H9 (cell line): ENCODE measurements at regions not wholly inside any gene's neighbourhood (a gene's known extent, or its start where the extent isn't known, plus 50 kb on each side); places are given as distances from the start of the nearest gene placed in this dataset.

Experiments used
- DNase-seq: peaks from one replicate; pipeline ENCODE4 v3.0.0-alpha.2; 2017
- H2AFZ ChIP-seq: one replicate; pipeline ENCODE4 v1.6.1; 2013; ENCODE audit warnings: mild to moderate bottlenecking, low read length, control low read depth, moderate library complexity
- H2AK5ac ChIP-seq: 2 replicates; pipeline ENCODE4 v1.6.1; 2013; ENCODE audit warnings: low read length, control low read depth, mixed read lengths; ENCODE audit not compliant: insufficient read length
- H2BK120ac ChIP-seq: one replicate; pipeline ENCODE4 v1.6.1; 2013; ENCODE audit warnings: low read depth, mild to moderate bottlenecking, low read length, control low read depth, inconsistent platforms; ENCODE audit not compliant: poor library complexity, severe bottlenecking
- H2BK12ac ChIP-seq: 2 replicates; pipeline ENCODE4 v1.6.1; 2013; ENCODE audit warnings: low read length, control low read depth, mixed read lengths, low read depth; ENCODE audit not compliant: insufficient read length
- H2BK15ac ChIP-seq: 2 replicates; pipeline ENCODE4 v1.6.1; 2013; ENCODE audit warnings: low read depth, low read length, control low read depth
- H2BK20ac ChIP-seq: one replicate; pipeline ENCODE4 v1.6.1; 2013; ENCODE audit warnings: low read depth, mild to moderate bottlenecking, low read length, control low read depth, inconsistent platforms; ENCODE audit not compliant: poor library complexity, severe bottlenecking
- H2BK5ac ChIP-seq: 2 replicates; pipeline ENCODE4 v1.6.1; 2013; ENCODE audit warnings: low read length, control low read depth, mixed read lengths; ENCODE audit not compliant: insufficient read length
- H3K14ac ChIP-seq: 2 replicates; pipeline ENCODE4 v1.6.1; 2013; ENCODE audit warnings: low read length, control low read depth; ENCODE audit not compliant: insufficient read depth
- H3K18ac ChIP-seq: 2 replicates; pipeline ENCODE4 v1.6.1; 2013; ENCODE audit warnings: low read depth, mild to moderate bottlenecking, mixed read lengths, low read length, control low read depth; ENCODE audit not compliant: insufficient read length
- H3K23ac ChIP-seq: 2 replicates; pipeline ENCODE4 v1.6.1; 2013; ENCODE audit warnings: low read length, control low read depth, mixed read lengths, low read depth; ENCODE audit not compliant: insufficient read length
- H3K23me2 ChIP-seq: 2 replicates; pipeline ENCODE4 v1.6.1; 2013; ENCODE audit warnings: low read depth, mild to moderate bottlenecking, mixed read lengths, low read length, control low read depth; ENCODE audit not compliant: insufficient read length, poor library complexity, severe bottlenecking
- H3K27ac ChIP-seq: 2 replicates; pipeline ENCODE4 v1.5.1; 2013; ENCODE audit warnings: low read length, control low read depth, mixed read lengths, low read depth; ENCODE audit not compliant: insufficient read length
- H3K27me3 ChIP-seq: 2 replicates; pipeline ENCODE4 v1.6.1; 2013; ENCODE audit warnings: low read length, control low read depth, inconsistent platforms; ENCODE audit not compliant: insufficient read depth
- H3K4ac ChIP-seq: 2 replicates; pipeline ENCODE4 v1.6.1; 2013; ENCODE audit warnings: low read depth, mild to moderate bottlenecking, control low read depth, inconsistent platforms, low read length, moderate library complexity
- H3K4me1 ChIP-seq: 2 replicates; pipeline ENCODE4 v1.6.1; 2013; ENCODE audit warnings: low read length, control low read depth, inconsistent platforms; ENCODE audit not compliant: insufficient read depth
- H3K4me2 ChIP-seq: 2 replicates; pipeline ENCODE4 v1.6.1; 2013; ENCODE audit warnings: low read length, control low read depth, mixed read lengths; ENCODE audit not compliant: insufficient read length, insufficient read depth
- H3K56ac ChIP-seq: 2 replicates; pipeline ENCODE4 v1.6.1; 2013; ENCODE audit warnings: low read depth, mild to moderate bottlenecking, mixed read lengths, low read length, control low read depth; ENCODE audit not compliant: insufficient read length
- H3K79me1 ChIP-seq: 2 replicates; pipeline ENCODE4 v1.6.1; 2013; ENCODE audit warnings: low read depth, mild to moderate bottlenecking, moderate library complexity, low read length, control low read depth, inconsistent platforms; ENCODE audit not compliant: insufficient read depth, poor library complexity, severe bottlenecking
- H3K79me2 ChIP-seq: 2 replicates; pipeline ENCODE4 v1.6.1; 2013; ENCODE audit warnings: low read length, control low read depth, inconsistent platforms; ENCODE audit not compliant: insufficient read depth
- H3K9ac ChIP-seq: 2 replicates; pipeline ENCODE4 v1.6.1; 2013; ENCODE audit warnings: low read length, control low read depth, mixed read lengths; ENCODE audit not compliant: insufficient read length; ENCODE audit errors: extremely low read depth
- H3K9me3 ChIP-seq: one replicate; pipeline ENCODE4 v1.6.1; 2013; ENCODE audit warnings: low read depth, low read length, inconsistent platforms; ENCODE audit not compliant: control insufficient read depth
- H3T11ph ChIP-seq: one replicate; pipeline ENCODE4 v1.6.1; 2013; ENCODE audit warnings: mild to moderate bottlenecking, low read length, control low read depth, inconsistent platforms
- H4K20me1 ChIP-seq: one replicate; pipeline ENCODE4 v1.6.1; 2013; ENCODE audit not compliant: control insufficient read depth, insufficient read length, insufficient read depth
- H4K5ac ChIP-seq: 2 replicates; pipeline ENCODE4 v1.6.1; 2013; ENCODE audit warnings: low read depth, mild to moderate bottlenecking, mixed read lengths, low read length, control low read depth; ENCODE audit not compliant: insufficient read length
- H4K8ac ChIP-seq: replicated peaks from 2 replicates; pipeline ENCODE4 v1.6.1; 2013; ENCODE audit warnings: low read length, control low read depth, mixed read lengths, low read depth; ENCODE audit not compliant: insufficient read length
- H4K91ac ChIP-seq: 2 replicates; pipeline ENCODE4 v1.6.1; 2013; ENCODE audit warnings: low read depth, mild to moderate bottlenecking, moderate library complexity, mixed read lengths, low read length, control low read depth; ENCODE audit not compliant: insufficient read length
- H3K27ac Mint-ChIP-seq, 3 experiments: 2 replicates in 2 of 3; 3 replicates in 1 of 3; pipeline ENCODE4 v1.8.0; 2020 to 2021; ENCODE audit warnings: mixed read lengths in 3 of 3, mild to moderate bottlenecking in 1 of 3, moderate library complexity in 1 of 3
- H3K27me3 Mint-ChIP-seq: 2 replicates; pipeline ENCODE4 v1.8.0; 2021; ENCODE audit warnings: low read depth, mild to moderate bottlenecking, moderate library complexity, mixed read lengths
- H3K36me3 Mint-ChIP-seq, 3 experiments: 2 replicates in 2 of 3; 3 replicates in 1 of 3; pipeline ENCODE4 v1.8.0; 2020 to 2021; ENCODE audit warnings: low read depth in 3 of 3, mixed read lengths in 3 of 3; ENCODE audit not compliant: insufficient read depth in 1 of 3
- H3K4me1 Mint-ChIP-seq, 2 experiments: 2 replicates each; pipeline ENCODE4 v1.8.0; 2020; ENCODE audit warnings: mixed read lengths in 2 of 2
- H3K4me3 Mint-ChIP-seq, 2 experiments: 2 replicates in 1 of 2; 3 replicates in 1 of 2; pipeline ENCODE4 v1.8.0; 2020 to 2021; ENCODE audit warnings: mild to moderate bottlenecking in 2 of 2, mixed read lengths in 2 of 2, moderate library complexity in 1 of 2
- H3K9me3 Mint-ChIP-seq, 2 experiments: 2 replicates in 1 of 2; 3 replicates in 1 of 2; pipeline ENCODE4 v1.8.0; 2020; ENCODE audit warnings: mild to moderate bottlenecking in 2 of 2, mixed read lengths in 2 of 2, moderate library complexity in 1 of 2
- CTCF ChIP-seq: fragments of 200-600 bp; sonication (generic); conservative IDR thresholded peaks from 3 replicates; pipeline ENCODE4 v1.8.0; 2021; ENCODE audit warnings: antibody characterized with exemption, mild to moderate bottlenecking
- WGBS: extraction: QIAGEN DNeasy Blood & Tissue Kit; methylation state at CpG from one replicate; pipeline ENCODE4 v1.1.7; 2013; ENCODE audit warnings: missing lambda C conversion rate, low lambda C conversion rate, mixed read lengths; ENCODE audit not compliant: insufficient read length; ENCODE audit errors: extremely low coverage; 5-methylcytosine and 5-hydroxymethylcytosine counted together

- WGBS, result no CpG with 5 or more reads among the region's 3 CpGs
Measured at GRCh38 chr3:34056181-34056910, 257.9 kb downstream of the PDCD6IP start.

More at GRCh38 chr3:34056181-34056910, 257.9 kb downstream of the PDCD6IP start:
- Mint-ChIP-seq H3K9me3 (peaks cover 3 to 9% of the 10 kb centered on the region in 2 experiments; a peak in 4 of 5 replicates), H3K4me1 (no peaks in the 10 kb centered on the region), H3K36me3 (peaks cover 0 to 1% (median 0%) of the 10 kb centered on the region in 3 experiments; a peak in 2 of 7 replicates), H3K4me3 (no peak overlapping the region), H3K27me3 (no peaks in the 10 kb centered on the region; the same call in 1 of the 2 replicates), H3K27ac (no peak overlapping the region)
- Histone ChIP-seq H3K4ac (no peak overlapping the region), H3K23ac (no peak overlapping the region), H2BK5ac (no peak overlapping the region), H3K79me1 (no peaks in the 10 kb centered on the region), H3K9ac (no peak overlapping the region), H4K5ac (no peak overlapping the region), H3T11ph (no peak overlapping the region), H3K56ac (no peak overlapping the region), H3K79me2 (no peaks in the 10 kb centered on the region), H2BK120ac (no peak overlapping the region), H2BK12ac (no peak overlapping the region), H4K8ac (no peak overlapping the region), H3K4me2 (no peak overlapping the region), H2BK20ac (no peak overlapping the region), H4K20me1 (no peaks in the 10 kb centered on the region), H3K27me3 (no peaks in the 10 kb centered on the region), H2BK15ac (no peak overlapping the region), H4K91ac (no peak overlapping the region), H3K27ac (no peak overlapping the region), H3K14ac (no peak overlapping the region), H3K23me2 (no peaks in the 10 kb centered on the region), H3K9me3 (no peaks in the 10 kb centered on the region), H2AK5ac (no peak overlapping the region), H3K4me1 (no peaks in the 10 kb centered on the region), H2AFZ (no peak overlapping the region), H3K18ac (no peak overlapping the region)
- no peak for DNase-seq
- no peak for TF ChIP-seq CTCF
